HS-5 (cell line): ENCODE measurements at regions not wholly inside any gene's neighbourhood (a gene's known extent, or its start where the extent isn't known, plus 50 kb on each side); places are given as distances from the start of the nearest gene placed in this dataset.
A peak's percentile ranks its signal among the peaks of the same experiment; 100 is the strongest.
"Not testable (repeated sequence)": the region's sequence is repeated elsewhere in the genome, so short reads cannot be mapped to it uniquely, and the experiment has no call there.

ENCODE experiments used
- DNase-seq: peaks from one replicate; pipeline ENCODE4 v3.0.0-alpha.2; 2012; ENCODE audit warnings: low read depth

DNA sequence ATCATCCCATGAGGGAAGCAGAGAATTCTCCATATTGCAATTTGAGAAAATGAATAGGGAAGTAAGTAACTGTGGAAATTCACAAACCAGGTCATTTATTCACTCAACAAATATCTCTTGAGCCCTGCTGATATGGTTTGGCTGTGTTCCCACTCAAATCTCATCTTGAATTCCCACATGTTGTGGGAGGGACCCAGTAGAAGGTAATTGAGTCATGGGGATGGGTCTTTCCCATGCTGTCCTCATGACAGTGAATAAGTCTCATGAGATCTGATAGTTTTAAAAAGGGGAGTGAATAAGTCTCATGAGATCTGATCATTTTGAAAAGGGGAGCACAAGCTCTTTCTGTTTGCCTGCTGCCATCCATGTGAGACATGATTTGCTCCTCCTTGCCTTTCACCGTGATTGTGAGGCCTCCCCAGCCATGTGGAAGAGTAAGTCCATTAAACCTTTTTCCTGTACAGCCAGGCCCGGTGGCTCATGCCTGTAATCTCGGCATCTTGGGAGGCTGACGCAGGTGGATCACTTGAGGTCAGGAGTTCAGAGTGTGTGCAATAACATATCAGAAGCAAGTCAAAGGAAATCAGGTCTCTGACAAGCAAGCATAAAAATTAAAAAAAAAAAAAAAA, 193.2 kb downstream of the NDUFA10 start:
- no peak for DNase-seq

DNA sequence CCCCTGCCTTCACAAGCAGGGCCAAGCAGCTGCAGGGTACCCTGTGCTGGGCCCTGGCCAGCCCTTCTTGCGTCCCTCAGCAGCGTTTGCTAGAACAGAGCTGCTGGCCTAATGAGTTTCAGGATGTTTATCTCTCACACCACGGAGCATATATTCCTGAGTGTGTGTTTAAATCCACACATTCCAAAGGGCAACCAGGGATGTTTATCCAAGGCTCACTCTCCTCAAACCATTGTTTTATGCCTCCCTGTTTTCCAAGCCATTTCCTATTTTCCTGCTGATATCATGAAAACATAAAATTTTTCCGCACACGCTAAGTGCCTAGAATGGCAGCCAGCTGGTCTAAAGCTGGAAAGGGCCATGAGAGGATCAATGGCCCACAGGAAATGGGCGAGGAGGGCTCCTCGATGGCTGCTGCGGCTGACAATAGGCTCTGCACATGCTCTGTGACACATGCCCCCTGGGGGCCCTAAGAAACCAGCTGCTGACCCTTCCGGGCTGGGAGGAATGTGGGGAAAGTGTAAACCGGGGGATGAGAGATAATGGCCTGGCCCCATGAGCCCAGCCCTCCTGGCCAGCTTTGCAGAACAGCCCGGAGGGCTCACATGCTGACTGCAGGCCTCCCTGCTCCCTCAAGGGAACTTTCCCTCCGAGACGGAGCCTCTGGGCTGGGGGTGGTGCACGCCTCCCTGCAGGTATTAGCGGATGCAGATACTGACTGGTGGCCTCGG, 194.0 kb downstream of the NDUFA10 start:
- DNase-seq, result no peak

DNA sequence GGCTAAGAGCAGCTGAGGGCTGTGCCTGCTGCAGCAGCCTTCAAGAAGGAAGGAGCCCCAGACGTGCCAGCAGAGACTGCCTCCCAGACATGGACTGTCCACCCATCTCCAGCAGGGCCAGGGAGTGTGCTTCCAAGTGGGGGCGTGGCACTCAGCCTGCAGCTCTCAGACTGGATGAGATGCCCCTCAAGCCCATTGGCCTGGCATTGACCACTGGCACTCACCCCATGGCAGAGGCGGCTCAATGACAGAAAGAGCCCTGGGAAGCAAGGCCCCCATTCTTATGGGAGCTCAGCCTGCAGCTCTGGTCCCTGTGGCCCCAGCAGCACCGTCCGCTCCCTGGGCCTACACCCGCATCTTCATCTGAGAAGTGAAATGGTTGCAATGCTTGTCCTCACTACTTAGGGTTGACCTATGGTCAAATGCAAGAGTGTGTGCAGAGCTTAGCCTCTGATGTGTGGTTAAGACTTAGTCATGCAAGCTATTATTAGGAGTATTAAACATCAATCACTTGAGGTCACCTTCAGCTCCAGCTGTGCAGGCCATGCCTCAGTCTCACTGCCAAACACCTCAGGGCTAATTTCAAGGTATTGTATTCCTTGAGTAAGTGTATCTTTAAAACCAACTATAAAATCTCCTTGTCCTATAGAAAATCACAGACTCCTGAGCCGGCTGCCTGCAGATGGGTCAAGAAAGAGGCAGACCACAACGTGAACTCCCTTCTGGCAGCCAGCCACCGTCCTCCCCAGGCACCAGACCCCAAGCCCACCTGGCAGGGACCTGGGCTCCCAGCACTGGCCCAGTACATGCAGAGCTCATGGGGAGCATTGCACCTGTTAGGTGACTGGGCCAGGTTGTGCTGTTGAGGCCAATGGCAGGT, 194.8 kb downstream of the NDUFA10 start:
- no peak for DNase-seq

DNA sequence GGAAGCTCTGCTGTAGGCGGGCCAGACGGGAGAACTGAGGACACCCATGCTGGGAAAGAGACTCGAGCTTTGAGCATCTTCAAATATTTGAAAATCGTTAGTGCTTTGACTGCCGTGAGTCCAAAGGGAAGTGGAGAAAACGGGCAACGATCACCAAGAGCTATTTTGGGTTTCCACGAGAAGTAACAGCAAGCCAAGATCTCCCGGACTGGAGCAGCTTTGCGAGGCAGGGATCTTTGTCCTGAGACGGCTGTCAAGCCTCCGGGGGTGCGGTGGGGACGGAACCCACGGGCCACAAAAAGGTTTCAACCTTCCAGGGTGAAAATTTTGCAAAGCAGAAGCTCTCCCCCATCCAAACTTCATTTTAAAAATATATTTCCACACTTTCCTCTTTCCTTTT, 195.8 kb downstream of the NDUFA10 start:
- DNase-seq, result no peak

DNA sequence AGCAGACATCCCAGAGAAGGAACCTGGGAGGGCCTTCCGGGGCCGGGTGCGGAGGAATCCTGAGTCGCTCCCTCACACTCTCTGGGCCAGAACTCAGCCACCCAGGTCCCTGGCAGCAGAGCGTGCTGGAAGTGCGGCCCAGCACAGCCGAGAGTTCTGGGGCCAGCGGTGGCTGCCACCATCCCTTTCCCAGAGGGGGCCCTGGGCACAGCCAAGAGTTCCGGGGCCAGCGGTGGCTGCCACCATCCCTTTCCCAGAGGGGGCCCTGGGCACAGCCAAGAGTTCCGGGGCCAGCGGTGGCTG, 196.2 kb downstream of the NDUFA10 start:
- not testable (repeated sequence) for DNase-seq

DNA sequence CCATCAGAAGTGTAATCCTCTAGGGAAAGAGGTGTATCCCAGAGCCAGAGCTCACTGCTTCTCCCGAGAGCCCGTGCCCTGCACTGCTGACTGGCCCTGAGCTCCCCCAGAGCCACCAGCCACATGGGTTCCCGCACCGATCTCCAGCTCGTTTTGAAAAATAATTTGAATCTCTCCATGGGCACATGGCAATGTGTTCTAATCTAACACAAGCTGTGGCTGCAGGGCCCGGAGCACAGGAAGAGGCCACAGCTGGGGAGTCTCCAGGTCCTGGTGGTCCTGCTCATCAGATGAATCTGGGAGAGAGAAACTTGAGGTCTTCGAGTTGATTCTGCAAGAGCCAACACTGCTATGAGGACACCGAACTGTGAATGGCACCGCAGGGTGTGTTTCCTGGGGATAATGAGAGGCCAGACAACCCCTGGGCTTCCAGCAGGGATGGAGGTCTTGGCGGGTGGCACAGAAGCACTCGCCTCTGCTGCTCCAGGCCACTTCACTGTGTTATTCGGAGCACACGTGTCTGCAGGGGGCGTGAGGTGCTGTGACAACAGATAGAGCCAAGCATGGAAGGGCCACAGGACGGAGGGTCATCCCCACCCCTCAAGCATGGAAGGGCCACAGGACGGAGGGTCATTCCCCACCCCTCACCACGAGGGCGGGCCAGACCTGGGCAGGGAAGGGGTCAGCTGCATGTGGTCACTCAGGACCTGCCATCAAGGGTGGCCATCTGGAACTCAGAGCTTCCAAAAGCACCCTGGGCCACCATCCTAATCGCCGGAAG, 196.8 kb downstream of the NDUFA10 start:
- DNase-seq, result no peak

DNA sequence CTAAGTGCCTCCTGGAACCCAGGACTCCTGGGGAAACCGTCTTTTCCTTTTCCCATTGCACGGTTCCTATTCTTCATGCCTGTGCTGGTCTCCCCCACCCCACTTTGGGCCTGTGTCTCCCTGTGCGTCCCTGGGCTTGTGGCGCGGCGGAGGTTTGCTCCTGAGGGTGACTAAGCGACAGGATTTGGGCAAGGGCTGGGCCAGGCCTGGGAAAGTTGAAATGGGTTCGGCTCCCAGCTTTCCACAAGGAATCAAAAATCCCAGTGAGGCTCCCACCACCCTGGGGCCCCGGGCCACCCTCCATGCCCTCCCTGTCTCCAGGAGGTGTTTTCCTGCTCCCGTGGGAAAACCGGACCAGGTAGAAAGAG, 197.6 kb downstream of the NDUFA10 start:
- DNase-seq, result no peak

DNA sequence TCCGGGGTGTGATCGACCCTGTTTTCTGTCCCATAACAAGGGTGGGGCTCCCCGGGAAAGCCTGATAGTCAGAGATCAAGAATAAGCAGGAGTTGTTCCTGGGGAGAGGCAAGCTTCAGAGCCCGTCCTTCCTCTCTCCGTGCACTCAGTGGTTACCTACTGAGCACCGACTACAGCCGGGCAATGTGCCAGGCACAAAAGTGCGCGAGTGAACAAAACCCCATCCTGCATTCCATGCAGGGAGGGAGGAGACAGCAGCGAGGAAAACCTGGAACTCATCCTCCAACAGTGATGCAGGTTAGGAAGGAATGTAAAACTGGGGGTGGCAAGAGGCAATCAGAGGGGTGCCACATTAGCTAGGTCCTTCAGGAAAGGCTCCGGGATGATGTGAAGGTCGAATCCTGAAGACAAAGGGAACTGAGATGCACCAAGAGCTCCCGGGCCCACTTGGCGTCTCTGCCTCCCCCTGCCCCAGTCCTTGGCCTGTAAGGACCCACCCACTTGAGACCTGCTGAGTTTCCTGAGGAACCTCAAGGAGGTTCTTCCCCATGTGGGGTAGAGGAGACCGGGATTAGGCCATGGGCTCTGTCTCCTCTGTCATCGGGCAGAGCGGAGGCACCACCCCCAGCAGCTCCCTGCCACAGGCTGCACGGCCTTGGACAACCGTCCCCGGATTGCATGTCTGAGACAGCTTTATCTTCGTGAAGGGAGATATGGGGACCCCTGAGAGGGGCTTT, 198.2 kb downstream of the NDUFA10 start:
- no peak for DNase-seq

DNA sequence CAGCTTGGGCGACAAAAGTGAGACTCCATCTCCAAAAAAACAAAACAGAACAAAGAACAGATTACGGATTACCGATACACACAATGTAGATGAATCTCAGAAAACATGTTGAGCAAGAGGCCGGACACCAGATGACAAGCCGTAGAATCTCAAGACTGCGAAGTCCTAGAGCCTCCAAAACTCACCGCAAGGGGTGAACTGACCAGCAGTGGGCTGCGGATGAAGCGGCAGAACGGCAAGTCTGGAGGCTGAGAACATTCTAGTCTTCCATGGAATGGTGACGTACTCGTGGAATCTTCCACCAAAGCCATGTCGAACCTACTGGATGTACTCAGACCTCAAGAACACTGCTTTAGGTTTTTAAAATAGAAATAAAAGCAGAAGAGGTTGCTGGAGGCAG, 198.8 kb downstream of the NDUFA10 start:
- DNase-seq, result no peak

DNA sequence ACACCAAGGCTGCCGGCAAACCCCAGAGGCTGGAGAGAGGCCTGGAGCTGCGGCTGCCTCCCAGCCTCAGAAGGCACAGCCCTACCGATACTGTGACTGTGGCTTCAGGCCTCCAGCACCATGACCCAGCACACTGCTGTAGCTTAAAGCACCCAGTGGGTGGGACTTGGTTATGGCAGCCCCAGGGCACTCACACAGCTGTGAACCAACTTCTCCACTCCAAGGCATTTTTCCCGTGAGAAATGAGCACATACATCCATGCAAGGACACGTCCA, 199.5 kb downstream of the NDUFA10 start:
- no peak for DNase-seq

DNA sequence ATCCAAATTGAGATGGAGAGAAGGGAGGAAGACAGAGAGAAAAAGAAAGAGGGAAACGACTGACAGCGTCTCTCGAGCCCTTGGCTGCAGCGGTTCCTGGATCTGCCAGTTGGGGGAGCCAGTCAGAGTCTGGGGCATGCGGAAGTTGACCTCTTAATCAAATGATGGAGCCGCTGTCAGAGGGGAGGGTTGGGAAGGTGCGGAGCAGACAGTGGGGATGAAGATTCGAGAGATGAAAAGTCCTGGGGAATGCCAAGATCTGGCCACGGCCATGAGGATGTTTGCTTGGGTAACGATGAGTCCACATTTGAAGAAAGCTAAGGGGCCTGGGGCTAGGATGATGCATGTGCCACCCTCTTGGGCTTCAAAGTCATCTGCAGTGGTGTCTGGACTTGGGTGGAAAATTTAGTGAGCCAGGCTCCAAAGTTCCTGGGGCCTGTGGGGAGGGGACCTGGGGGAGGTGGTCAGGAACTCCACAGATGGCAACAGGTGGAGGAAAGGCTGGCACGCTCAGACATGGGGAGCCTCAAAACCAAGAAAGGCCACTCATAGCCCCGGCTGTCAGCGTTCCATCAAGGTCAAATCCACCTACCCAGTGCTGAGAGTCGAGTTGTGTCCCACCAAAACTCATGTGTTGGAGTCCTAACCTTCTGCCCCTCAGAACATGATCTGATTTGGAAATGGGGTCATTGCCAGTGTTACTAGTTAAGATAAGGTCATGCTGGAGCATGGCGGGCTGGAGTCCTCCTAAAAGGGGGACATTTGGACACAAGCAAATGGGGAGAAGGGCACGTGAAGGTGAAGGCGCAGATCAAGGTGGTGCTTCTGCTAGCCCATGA, 200.1 kb downstream of the NDUFA10 start:
- no peak for DNase-seq

DNA sequence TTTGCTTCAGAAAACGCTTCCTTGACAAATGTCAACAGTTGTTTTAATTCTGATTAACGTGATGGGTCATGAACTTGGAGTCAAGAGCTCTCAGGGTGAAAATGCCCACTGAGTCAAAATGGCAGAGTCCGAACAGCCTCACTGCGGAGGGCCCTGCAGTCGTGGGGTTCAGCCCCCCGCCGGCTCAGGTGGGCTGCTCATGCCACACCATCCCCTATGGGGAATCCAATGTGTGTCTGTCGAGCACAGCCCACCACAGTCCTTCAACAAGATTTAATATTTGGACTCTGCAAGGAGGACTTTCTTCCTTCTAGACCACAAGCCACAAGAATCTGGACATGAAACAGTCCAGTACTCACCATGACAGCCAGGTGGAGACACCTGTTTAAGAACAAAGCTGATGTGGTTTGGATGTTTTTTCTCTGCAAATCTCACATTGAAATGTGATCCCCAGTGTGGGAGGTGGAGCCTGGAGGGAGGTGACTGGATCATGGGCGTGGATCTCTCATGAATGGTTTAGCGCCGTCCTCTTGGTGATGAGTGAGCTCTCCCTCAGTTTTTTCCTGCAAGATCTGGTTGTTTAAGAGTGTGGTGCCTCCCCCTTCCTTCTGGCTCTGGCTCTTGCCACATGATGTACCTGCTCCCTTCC, 201.0 kb downstream of the NDUFA10 start:
- peak; percentile 3 for DNase-seq

DNA sequence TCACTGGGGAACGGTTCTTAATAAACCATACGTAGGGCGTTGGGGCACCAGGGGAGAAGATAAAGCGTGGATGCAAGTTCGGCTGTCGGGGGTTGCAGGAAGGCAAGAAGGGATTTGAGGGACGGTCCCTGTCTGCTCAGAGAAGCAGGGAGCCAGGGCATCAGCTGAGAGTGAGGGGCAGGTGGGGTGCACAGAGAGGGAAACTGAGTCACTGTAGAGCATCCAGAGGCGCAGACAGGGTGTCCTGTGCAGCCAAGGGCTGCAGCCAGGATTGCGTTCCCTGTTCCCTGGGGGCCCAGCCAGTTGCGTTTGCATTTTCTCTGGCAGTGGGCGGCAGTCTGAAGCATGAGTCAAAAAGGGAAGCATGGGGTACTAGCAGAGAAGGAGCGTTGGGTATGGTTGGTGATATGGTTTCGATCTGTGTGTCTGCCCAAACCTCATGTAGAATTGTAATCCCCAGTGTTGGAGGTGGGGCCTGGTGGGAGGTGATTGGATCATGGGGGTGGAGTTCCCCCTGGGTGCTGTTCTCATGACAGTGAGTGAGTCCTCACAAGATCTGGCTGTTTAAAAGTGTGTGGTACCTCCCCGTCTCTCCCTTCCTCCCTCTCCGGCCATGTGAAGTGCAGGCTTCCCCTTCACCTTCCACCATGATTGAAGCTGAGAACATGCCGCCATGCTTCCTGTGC, 202.9 kb downstream of the NDUFA10 start:
- no peak for DNase-seq

DNA sequence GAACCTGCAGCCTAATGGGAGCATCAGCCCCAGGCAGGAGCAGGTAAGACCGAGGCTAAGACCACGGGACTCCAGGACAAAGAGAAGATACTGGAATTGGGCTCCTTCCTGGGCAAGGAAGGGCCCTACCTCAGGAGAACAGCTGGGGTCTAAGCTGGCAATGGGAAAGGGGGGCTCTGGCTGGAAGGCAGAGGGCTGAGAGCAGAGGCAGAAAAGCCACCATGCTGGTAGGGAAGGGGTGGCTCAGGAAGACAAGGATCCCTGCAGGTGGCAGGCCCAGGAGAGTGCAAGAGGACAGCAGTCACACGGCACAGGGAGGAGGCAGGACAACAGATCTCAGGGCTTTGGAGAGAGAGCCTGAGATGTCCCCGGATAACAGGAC, 203.5 kb downstream of the NDUFA10 start:
- no peak for DNase-seq

DNA sequence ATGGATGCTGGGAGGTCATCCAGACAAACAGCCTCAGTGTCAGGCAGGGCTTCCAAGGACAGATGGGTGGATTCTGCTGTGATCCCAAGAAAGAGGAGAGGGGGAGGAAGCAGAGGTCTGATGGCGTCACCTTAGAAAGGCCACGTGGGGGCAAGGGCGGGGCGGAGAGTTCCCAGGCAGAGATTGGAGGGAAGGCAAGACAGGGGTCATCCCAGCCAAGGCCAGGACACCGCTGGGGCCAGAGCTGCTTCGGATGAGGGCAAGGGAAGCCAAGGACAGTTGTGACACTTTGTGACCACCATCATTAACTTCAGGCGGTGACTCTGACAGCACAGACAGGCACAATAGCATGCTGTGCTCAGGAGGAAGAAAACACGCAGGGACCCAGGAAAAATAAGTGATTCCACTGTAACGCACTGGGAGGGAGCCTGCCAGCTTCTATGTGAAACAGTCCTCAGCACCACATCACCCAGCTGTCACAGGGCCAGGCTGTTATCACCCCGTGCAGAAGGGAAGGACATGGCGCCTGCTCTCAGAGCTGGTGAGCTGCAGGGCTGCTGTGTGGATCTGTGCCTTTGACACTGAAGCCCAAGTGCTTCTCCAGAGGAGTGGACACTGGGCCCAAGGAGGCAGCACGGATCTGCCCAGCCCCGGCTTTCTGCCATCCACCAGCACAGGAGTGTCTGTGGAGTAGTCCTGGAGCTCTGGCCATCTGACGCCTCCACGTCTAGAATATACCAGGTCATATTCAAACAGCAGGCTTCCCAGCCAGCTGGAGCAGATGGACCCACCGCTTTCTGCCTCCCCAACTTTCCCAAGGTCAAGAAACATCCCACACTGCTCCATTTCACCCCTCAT, 204.1 kb downstream of the NDUFA10 start:
- no peak for DNase-seq

DNA sequence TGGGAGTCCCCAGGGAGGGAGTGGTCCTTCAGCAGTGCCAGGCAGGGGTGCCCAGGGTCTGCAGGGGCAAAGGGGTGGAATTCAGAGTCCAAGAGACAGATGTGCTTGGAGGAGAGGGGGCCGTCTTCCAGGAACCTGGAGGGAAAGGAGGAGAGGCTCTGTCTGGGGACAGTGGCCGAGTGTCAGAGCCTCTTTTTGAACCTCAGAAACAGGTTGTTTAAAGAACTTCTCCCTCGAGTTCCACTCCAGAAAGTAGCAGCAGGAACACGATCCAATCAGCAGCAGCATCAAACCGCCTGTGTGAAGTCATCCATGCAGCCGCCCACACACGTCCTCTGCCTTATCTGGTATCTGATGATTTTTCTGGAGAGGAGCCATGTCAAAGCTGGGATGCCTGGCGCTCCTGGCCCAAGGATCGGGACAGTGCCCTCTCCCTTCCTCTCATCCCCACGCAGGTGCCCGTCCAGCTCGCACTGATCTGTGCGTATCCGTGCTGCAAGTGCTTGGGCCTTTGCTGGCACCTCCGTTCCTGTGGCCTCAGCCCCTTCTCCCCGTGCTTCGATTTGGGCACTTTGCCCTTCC, 205.1 kb downstream of the NDUFA10 start:
- DNase-seq, result no peak

DNA sequence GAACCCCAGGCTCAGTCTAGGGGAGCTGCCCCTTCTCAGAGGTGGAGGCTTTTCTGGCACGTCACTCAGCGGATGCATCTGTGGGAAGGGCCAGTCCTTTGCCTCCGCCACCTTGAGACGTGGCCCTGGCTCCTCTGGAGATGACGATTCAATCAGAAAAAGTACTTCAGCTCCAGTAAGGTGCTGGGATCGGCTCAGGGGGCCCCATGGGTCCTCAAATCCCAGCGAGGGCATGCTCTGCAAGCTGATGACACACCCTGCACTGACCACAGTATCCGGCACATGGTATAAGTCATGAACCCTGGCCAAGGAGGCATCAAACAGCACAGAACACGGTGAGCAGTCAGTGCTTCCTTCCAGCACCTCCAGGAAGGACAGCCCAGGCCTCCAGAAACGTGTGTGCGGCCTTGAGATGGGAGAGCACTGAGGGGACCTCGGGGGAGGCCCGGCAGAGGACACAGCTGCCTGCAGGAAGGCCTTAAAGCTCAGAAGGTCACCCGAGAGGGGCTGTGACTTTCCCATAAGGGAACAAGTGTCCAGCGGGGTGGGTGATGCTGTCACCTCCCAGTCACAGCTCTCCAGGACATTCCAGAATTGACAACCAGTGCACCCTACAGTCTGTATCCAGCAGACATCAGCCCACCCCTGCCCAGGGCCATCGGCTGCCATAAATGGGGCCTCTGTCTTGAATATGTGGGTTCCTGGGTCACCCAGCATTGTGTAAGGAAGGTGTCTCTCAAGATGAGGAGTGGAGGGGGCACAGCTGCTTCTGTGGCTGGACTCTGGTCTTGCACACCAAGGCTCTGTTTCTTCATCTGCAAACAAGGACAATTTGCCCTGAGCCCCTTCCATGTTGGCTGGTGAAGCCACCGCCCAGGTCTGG, 205.8 kb downstream of the NDUFA10 start:
- no peak for DNase-seq
